ENCODE measurements at regions not wholly inside any gene's neighbourhood (a gene's known extent, or its start where the extent isn't known, plus 50 kb on each side); places are given as distances from the start of the nearest gene placed in this dataset.
"Not testable (repeated sequence)": the region's sequence is repeated elsewhere in the genome, so short reads cannot be mapped to it uniquely, and the experiment has no call there.

- DNase-seq = no peak
Measured at GRCh38 chr7:48992816-48993215, 68.5 kb downstream of the CDC14C start.

GRCh38 chr7:49001610-49002033 is 77.3 kb downstream of the CDC14C start:
- DNase-seq = peak; percentile 2

GRCh38 chr7:49010717-49011116 is 86.4 kb downstream of the CDC14C start:
- no peak for DNase-seq

- DNase-seq = no peak
Measured at GRCh38 chr7:49014870-49015269, 90.5 kb downstream of the CDC14C start.

- DNase-seq = no peak
Measured at GRCh38 chr7:49020145-49020544, 95.8 kb downstream of the CDC14C start.

- DNase-seq = no peak
Measured at GRCh38 chr7:49022448-49022847, 98.1 kb downstream of the CDC14C start.

GRCh38 chr7:49023345-49024328 is 99.3 kb downstream of the CDC14C start:
- no peak for DNase-seq

GRCh38 chr7:49030221-49030620 is 105.9 kb downstream of the CDC14C start:
- DNase-seq = no peak

GRCh38 chr7:49033140-49033539 is 108.8 kb downstream of the CDC14C start:
- DNase-seq = not testable (repeated sequence)

GRCh38 chr7:49037346-49038210 is 113.2 kb downstream of the CDC14C start:
- DNase-seq = no peak

GRCh38 chr7:49038821-49039358 is 114.5 kb downstream of the CDC14C start:
- no peak for DNase-seq

- no peak for DNase-seq
Measured at GRCh38 chr7:49060743-49061142, 136.4 kb downstream of the CDC14C start.

- DNase-seq = no peak
Measured at GRCh38 chr7:49074538-49074937, 150.2 kb downstream of the CDC14C start.

- DNase-seq = no peak
Measured at GRCh38 chr7:49080896-49081475, 156.6 kb downstream of the CDC14C start.

- no peak for DNase-seq
Measured at GRCh38 chr7:49088017-49088416, 163.7 kb downstream of the CDC14C start.

- DNase-seq = no peak
Measured at GRCh38 chr7:49089717-49090116, 165.4 kb downstream of the CDC14C start.

- no peak for DNase-seq
Measured at GRCh38 chr7:49091089-49091488, 166.7 kb downstream of the CDC14C start.

GRCh38 chr7:49091519-49091918 is 167.2 kb downstream of the CDC14C start:
- DNase-seq = no peak

GRCh38 chr7:49093218-49093617 is 168.9 kb downstream of the CDC14C start:
- DNase-seq = no peak

GRCh38 chr7:49094866-49095265 is 170.5 kb downstream of the CDC14C start:
- no peak for DNase-seq

- no peak for DNase-seq
Measured at GRCh38 chr7:49099587-49100326, 175.4 kb downstream of the CDC14C start.

Data from CD4-positive, alpha-beta T cell treated with Interleukin-10 for 1 hour (primary cell).